ENCODE measurements at regions not wholly inside any gene's neighbourhood (a gene's known extent, or its start where the extent isn't known, plus 50 kb on each side); places are given as distances from the start of the nearest gene placed in this dataset.
A peak's percentile ranks its signal among the peaks of the same experiment; 100 is the strongest.
"Not testable (repeated sequence)": the region's sequence is repeated elsewhere in the genome, so short reads cannot be mapped to it uniquely, and the experiment has no call there.

GRCh38 chr10:130962240-130963051 lies 349.1 kb downstream of the TCERG1L start:
- DNase-seq: no peak

GRCh38 chr10:130963052-130963393 lies 348.5 kb downstream of the TCERG1L start:
- no peak for DNase-seq

- DNase-seq: no peak
Observed at GRCh38 chr10:130963786-130964522, 347.6 kb downstream of the TCERG1L start.

GRCh38 chr10:130964771-130965170 lies 346.8 kb downstream of the TCERG1L start:
- no peak for DNase-seq

GRCh38 chr10:130967161-130967560 lies 344.4 kb downstream of the TCERG1L start:
- no peak for DNase-seq

GRCh38 chr10:130967784-130968183 lies 343.7 kb downstream of the TCERG1L start:
- DNase-seq: peak; percentile 7

- no peak for DNase-seq
Observed at GRCh38 chr10:130968511-130968910, 343.0 kb downstream of the TCERG1L start.

DNA sequence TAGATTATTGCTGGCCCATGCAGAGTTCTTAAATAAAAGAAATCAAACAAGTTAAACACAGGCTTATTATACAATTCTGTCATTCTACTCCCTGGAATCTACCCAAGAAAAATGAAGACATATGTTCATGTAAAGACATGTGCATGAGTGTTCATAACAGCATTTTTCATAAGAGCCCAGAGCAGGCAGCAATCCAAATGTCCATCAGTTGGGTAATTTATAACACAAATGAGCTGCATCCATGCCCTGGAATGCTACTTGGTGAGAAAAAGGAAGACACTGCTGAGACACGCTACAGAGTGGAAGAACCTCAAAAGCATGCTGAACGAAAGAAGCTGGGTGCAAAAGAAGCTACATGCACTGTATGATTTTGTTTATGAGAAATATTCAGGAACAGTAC lies 342.6 kb downstream of the TCERG1L start:
- no peak for DNase-seq

DNA sequence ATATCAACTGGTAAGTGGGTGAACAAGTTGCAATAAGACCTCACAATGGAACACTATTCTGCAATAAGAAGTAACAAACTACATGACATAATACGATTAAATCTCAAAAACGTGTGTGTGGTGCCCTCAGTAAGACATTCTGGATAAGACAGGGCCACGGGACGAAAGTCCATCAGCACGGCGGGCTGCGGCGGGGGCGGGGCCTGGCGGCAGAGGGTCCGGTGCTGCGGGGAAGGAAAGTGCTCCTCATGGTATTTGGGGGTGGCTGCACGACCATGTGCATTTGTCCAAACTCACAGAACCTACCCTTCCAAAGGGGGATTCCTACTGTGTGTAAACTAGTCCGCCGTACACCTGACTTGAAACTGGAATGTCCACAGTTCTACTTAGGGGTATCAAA lies 341.8 kb downstream of the TCERG1L start:
- no peak for DNase-seq

GRCh38 chr10:130970341-130971122 lies 341.0 kb downstream of the TCERG1L start:
- no peak for DNase-seq

- DNase-seq: no peak
Observed at GRCh38 chr10:130971123-130971435, 340.4 kb downstream of the TCERG1L start.

- no peak for DNase-seq
Observed at GRCh38 chr10:130973127-130973839, 338.2 kb downstream of the TCERG1L start.

DNA sequence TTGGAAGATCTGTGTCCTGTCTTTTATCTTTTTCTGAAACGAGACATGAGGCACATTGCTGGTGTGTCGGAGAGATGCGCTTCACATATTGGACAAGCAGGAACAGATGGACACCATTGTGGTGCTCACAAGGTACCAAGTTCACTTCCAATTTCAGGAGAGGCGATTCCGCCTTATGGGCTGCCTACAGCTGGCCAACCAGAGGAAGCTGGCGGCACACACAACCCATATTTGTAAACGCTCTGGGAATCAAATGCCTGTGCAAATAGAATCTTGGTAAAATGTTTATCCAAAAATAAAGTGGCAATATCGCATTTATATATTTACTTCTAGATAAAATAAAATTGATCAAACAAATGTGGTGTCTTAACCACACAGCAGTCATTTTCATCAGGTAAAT lies 337.4 kb downstream of the TCERG1L start:
- no peak for DNase-seq

DNA sequence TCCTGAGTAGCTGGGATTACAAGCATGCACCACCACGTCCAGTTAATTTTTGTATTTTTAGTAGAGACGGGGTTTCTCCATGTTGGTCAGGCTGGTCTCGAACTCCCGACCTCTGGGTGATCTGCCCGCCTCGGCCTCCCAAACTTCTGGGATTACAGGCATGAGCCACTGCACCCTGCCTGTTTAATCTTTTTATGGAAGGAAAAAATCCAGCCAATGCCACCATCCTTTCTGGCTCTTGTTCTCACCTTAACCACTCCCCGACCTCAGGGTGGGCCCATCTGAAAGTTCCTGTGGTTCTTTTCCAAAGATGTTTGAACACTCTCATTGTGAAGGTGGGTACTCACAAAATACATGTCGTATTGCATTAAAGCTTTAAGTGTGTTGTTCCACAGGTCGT lies 336.2 kb downstream of the TCERG1L start:
- DNase-seq: not testable (repeated sequence)

DNA sequence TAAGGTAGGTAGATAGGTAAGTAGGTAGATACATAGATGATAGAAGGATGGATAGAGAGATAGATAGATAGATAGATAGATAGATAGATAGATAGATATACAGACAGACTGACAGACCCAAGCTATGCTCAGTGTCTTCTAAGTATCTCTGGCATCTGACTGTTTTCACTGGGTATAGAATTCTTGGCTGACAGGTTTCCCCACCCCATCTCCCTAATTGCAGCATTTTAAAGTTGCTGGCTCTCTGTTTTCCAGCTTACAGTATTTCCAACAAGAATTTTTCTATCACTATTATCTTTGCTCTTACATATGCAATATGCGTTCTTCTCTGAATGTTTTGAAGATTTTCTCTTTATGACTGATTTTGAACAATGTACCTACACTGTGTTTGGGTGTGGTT lies 328.7 kb downstream of the TCERG1L start:
- no peak for DNase-seq

GRCh38 chr10:130983749-130984148 lies 327.8 kb downstream of the TCERG1L start:
- no peak for DNase-seq

DNA sequence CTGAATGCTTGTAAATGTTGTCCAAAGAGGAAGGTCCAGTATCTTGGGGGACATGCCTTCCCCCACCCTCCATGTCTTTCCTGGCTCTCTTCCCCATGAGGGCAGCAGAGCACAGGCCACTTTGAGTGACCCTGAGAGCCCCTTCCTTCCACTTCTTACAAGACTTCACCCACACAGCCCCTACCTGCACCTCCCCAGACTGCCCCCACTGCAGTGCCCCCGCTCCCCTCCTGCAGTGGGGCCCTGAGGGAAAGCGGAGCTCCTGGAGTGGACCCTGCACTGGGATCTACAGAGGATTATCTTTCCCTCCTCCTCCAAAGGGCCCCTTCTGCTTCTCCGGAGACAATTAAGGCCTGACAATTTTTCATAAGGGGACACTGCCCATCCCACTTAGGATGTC lies 326.8 kb downstream of the TCERG1L start:
- no peak for DNase-seq

DNA sequence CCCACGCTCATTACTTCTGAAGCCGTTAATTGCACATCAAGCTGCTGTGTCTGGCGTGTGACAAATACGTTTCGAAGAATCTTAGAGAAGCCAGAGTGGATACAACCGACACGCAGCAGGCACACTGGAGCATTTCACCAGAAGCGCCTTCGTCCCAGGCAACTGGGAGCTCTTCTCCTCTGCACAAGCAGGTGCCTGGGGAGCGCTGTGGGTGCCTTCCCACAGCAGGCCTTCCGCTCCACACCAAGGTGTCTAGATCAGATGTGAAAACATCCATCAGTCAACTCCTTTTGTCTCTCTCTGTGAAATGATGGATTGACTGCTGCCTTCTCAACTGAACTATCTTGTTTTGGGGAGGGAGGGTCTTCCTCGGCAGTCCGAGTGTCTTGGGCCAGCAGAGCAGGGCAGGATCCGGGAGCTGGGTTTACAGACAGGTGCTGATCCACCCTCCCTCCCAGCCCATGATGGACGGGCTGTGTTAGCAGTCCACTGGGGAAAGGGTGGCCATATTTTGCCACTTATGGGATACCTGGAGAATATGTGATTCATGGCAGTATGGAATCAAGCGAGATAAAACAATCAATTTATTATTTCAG lies 326.3 kb downstream of the TCERG1L start:
- DNase-seq: no peak

GRCh38 chr10:130986846-130987245 lies 324.7 kb downstream of the TCERG1L start:
- DNase-seq: no peak

GRCh38 chr10:130987401-130987800 lies 324.1 kb downstream of the TCERG1L start:
- DNase-seq: no peak

GRCh38 chr10:130989670-130990232 lies 321.8 kb downstream of the TCERG1L start:
- DNase-seq: no peak

DNA sequence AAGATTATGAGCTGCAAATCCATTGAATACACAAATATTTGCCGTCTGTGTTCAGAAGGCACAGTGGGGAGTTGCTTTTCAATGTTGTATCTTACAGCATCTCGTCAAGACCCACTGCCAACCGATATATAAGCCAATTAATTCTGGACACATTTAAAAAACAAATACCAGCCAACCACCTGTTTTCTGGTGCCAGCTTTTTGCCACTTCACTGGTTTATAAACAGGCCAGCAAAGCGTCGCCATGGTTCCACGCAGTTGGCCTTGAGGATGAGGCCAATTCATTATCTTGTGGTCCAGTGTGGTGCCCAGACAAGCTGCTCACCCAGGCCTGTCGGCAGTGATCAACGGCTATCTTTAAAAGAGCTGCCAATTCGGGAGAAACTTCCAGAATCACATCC lies 321.0 kb downstream of the TCERG1L start:
- no peak for DNase-seq

Data from NCI-H2029 (cell line).